OCI-LY7 (cell line): ENCODE measurements at regions not wholly inside any gene's neighbourhood (a gene's known extent, or its start where the extent isn't known, plus 50 kb on each side); places are given as distances from the start of the nearest gene placed in this dataset.
"Not testable (repeated sequence)": the region's sequence is repeated elsewhere in the genome, so short reads cannot be mapped to it uniquely, and the experiment has no call there.

ENCODE experiments used
- BruUV-seq: library from RNA; stranded (reverse); fragments of 400-500 nt; replicated peaks from 2 replicates; lab custom pipeline; 2021; lab: Mats Ljungman, UMichigan
- CTCF ChIA-PET: fragments of 300-600 bp; sonication (Branson Sonifier 250); formaldehyde crosslinking; loops from one replicate; lab custom pipeline; 2022; ENCODE audit warnings: antibody characterized with exemption; ENCODE audit not compliant: unreplicated experiment; lab: Charles Lee
- POLR2A ChIA-PET: fragments of 300-600 bp; sonication (Branson Sonifier 250); formaldehyde crosslinking; loops from one replicate; lab custom pipeline; 2022; ENCODE audit warnings: antibody characterized with exemption; lab: Charles Lee
- DNase-seq: peaks from one replicate; pipeline ENCODE4 v3.0.0-alpha.2; 2015; ENCODE audit warnings: low spot score
- H2AFZ ChIP-seq: fragments of 200-600 bp; sonication (generic), shearing (Covaris generic); 2 replicates; pipeline ENCODE4 v1.6.1; 2014; ENCODE audit warnings: mild to moderate bottlenecking, antibody characterized with exemption, low read length, moderate library complexity
- H3K27ac ChIP-seq: fragments of 200-600 bp; sonication (generic); 2 replicates; pipeline ENCODE4 v1.5.1; 2014; ENCODE audit warnings: mixed run types, low read depth, mild to moderate bottlenecking, moderate library complexity, low read length, inconsistent platforms; ENCODE audit not compliant: poor library complexity, severe bottlenecking
- H3K36me3 ChIP-seq: fragments of 200-600 bp; sonication (generic); 2 replicates; pipeline ENCODE4 v1.6.1; 2014; ENCODE audit warnings: mild to moderate bottlenecking, antibody characterized with exemption, low read length, moderate library complexity, mixed read lengths; ENCODE audit not compliant: insufficient read depth
- H3K4me1 ChIP-seq: fragments of 200-600 bp; sonication (generic); 2 replicates; pipeline ENCODE4 v1.5.1; 2014; ENCODE audit warnings: mild to moderate bottlenecking, low read length; ENCODE audit not compliant: insufficient read depth, poor library complexity, severe bottlenecking
- H3K4me2 ChIP-seq: fragments of 200-600 bp; sonication (generic); 2 replicates; pipeline ENCODE4 v1.6.1; 2014; ENCODE audit warnings: mild to moderate bottlenecking, low read length
- H3K4me3 ChIP-seq: fragments of 200-600 bp; sonication (generic); 2 replicates; pipeline ENCODE4 v1.5.1; 2014; ENCODE audit warnings: mild to moderate bottlenecking, low read depth, low read length; ENCODE audit not compliant: poor library complexity, severe bottlenecking
- H3K79me2 ChIP-seq: fragments of 200-600 bp; sonication (generic); 2 replicates; pipeline ENCODE4 v1.6.1; 2016; ENCODE audit warnings: low read depth, mild to moderate bottlenecking, low read length, moderate library complexity, mixed read lengths; ENCODE audit not compliant: insufficient read depth
- H3K9me2 ChIP-seq: fragments of 200-600 bp; sonication (generic); 2 replicates; pipeline ENCODE4 v1.6.1; 2016; ENCODE audit warnings: mild to moderate bottlenecking, low read length, mixed read lengths; ENCODE audit not compliant: insufficient read depth
- H3K9me3 ChIP-seq: fragments of 200-600 bp; sonication (generic); 2 replicates; pipeline ENCODE4 v1.6.1; 2014; ENCODE audit warnings: mild to moderate bottlenecking, mixed run types, low read length, mixed read lengths
- H4K20me1 ChIP-seq: fragments of 200-600 bp; sonication (generic); 2 replicates; pipeline ENCODE4 v1.6.1; 2014; ENCODE audit warnings: mild to moderate bottlenecking, antibody characterized with exemption, low read length, moderate library complexity, mixed read lengths; ENCODE audit not compliant: insufficient read depth
- CTCF ChIP-seq: fragments of 200-600 bp; sonication (generic); conservative IDR thresholded peaks from 2 replicates; pipeline ENCODE4 v1.5.1; 2014; ENCODE audit warnings: mild to moderate bottlenecking, antibody characterized with exemption, low read length, moderate library complexity, mixed read lengths
- EZH2phosphoT487 ChIP-seq: fragments of 200-600 bp; sonication (generic); IDR thresholded peaks from 2 replicates; pipeline ENCODE4 v1.6.1; 2018; ENCODE audit warnings: low read depth, borderline replicate concordance, mild to moderate bottlenecking, mixed run types, antibody characterized with exemption, low read length, moderate library complexity, mixed read lengths
- intact Hi-C: fragments of 100-400 bp; cut with micrococcal nuclease; formaldehyde crosslinking; loops from one replicate; pipeline ENCODE4 v1.10.0; 2022; ENCODE audit not compliant: unreplicated experiment

DNA sequence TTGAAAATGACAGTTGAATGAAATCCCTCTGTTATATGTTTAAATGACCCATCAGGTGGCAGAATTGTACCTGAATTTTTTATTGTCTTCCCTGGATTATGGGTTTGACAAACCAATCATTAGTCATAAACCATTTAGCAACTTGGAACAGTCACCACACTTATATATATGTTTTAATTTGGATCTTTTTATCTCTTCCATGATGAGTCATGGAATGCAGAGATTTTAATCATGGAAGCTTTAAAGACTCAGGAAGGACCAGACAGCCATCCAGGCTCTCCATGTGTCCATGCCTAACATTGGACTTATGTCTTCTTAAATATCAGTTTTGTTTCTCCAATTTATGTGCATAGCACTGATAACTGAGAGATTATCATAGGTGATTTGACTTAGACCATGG lies 188.3 kb upstream of the ZSWIM2 start:
- H3K27ac ChIP-seq, result no peak overlapping the region
- H3K79me2 ChIP-seq, result no peaks in the 10 kb centered on the region
- no peaks in the 10 kb centered on the region for H3K36me3 ChIP-seq
- ChIA-PET POLR2A (interaction anchor here (0.6 kb wide), 1 partner anchor 21 kb away, joined by 3 read pairs; no protein-coding TSS in a partner anchor), CTCF (no interaction called here)
- no peaks in the 10 kb centered on the region for H3K9me3 ChIP-seq
- no peaks in the 10 kb centered on the region for H3K4me1 ChIP-seq
- intact Hi-C loops, result no loop called here
- DNase-seq, result no peak
- no peaks in the 10 kb centered on the region for H4K20me1 ChIP-seq
- no peaks in the 10 kb centered on the region for H3K9me2 ChIP-seq
- H2AFZ ChIP-seq, result no peak overlapping the region
- H3K4me2 ChIP-seq, result no peak overlapping the region
- TF ChIP-seq EZH2phosphoT487, result no peak
- no peak for TF ChIP-seq CTCF
- no peak overlapping the region for H3K4me3 ChIP-seq
- no TSS peak for BruUV-seq

GRCh38 chr2:187034434-187034833 lies 185.5 kb upstream of the ZSWIM2 start:
- no peak for TF ChIP-seq EZH2phosphoT487
- no peak for TF ChIP-seq CTCF
- intact Hi-C loops, result no loop called here
- no peak overlapping the region for H3K27ac ChIP-seq
- CTCF ChIA-PET, result no interaction called here
- no peak overlapping the region for H3K4me2 ChIP-seq
- no peak overlapping the region for H3K4me3 ChIP-seq
- no peaks in the 10 kb centered on the region for H3K4me1 ChIP-seq
- no peaks in the 10 kb centered on the region for H3K79me2 ChIP-seq
- H2AFZ ChIP-seq, result no peak overlapping the region
- no peaks in the 10 kb centered on the region for H3K9me2 ChIP-seq
- DNase-seq, result no peak
- no TSS peak for BruUV-seq
- POLR2A ChIA-PET, result interaction anchor here (0.6 kb wide), 1 partner anchor 9 kb away, joined by 3 read pairs; no protein-coding TSS in a partner anchor
- H3K36me3 ChIP-seq, result no peaks in the 10 kb centered on the region
- no peaks in the 10 kb centered on the region for H3K9me3 ChIP-seq
- no peaks in the 10 kb centered on the region for H4K20me1 ChIP-seq

DNA sequence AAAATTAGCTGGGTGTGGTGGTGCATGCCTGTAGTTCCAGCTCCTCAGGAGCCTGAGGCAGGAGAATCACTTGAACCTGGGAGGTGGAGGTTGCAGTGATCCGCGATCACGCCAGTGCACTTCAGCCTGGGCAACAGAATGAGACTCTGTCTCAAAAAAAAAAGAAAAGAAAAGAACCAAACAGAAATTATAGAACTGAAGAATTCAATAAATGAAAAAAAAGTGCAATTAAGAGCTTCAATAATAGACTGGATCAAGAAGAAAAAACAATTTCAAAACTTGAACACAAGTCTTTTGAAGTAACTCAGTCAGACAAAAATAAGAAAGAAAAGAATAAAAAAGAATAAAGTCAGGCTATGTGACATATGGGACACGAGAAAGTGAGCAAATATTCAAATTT lies 175.8 kb upstream of the ZSWIM2 start:
- no peaks in the 10 kb centered on the region for H3K79me2 ChIP-seq
- H3K9me3 ChIP-seq, result no peaks in the 10 kb centered on the region
- no peaks in the 10 kb centered on the region for H3K36me3 ChIP-seq
- no peak overlapping the region for H2AFZ ChIP-seq
- no peak overlapping the region for H3K27ac ChIP-seq
- BruUV-seq, result no TSS peak
- no peak overlapping the region for H3K4me3 ChIP-seq
- no peak overlapping the region for H3K4me2 ChIP-seq
- H3K9me2 ChIP-seq, result no peaks in the 10 kb centered on the region
- ChIA-PET POLR2A (interaction anchor here (0.7 kb wide), 1 partner anchor 44 kb away, joined by 4 read pairs; no protein-coding TSS in a partner anchor), CTCF (no interaction called here)
- TF ChIP-seq EZH2phosphoT487 (no peak), CTCF (no peak)
- no peaks in the 10 kb centered on the region for H3K4me1 ChIP-seq
- no peaks in the 10 kb centered on the region for H4K20me1 ChIP-seq
- DNase-seq, result no peak
- intact Hi-C loops, result no loop called here

DNA sequence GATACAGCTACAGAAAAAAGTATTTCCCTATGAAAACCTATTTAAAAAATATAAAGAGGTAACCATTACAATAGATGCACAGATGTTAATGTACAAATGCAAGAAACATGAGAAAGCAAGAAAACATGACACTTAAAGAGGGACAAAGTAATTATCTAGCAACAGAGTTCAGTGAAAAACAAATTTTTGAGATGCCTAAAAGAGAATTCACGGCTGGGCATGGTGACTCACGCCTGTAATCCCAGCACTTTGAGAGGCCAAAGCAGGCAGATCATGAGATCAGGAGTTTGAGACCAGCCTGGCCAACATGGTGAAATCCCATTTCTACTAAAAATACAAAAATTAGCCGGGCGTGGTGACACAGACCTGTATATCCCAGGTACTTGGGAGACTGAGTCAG lies 175.0 kb upstream of the ZSWIM2 start:
- intact Hi-C loops, BruUV-seq, DNase-seq, H3K79me2 ChIP-seq, H3K36me3 ChIP-seq, H2AFZ ChIP-seq, H4K20me1 ChIP-seq, H3K9me2 ChIP-seq, H3K4me3 ChIP-seq, H3K27ac ChIP-seq, H3K4me1 ChIP-seq, H3K9me3 ChIP-seq, CTCF ChIA-PET, H3K4me2 ChIP-seq: not testable (repeated sequence)
- POLR2A ChIA-PET, result interaction anchor here (0.7 kb wide), 1 partner anchor 43 kb away, joined by 4 read pairs; no protein-coding TSS in a partner anchor
